ENCODE measurements at regions not wholly inside any gene's neighbourhood (a gene's known extent, or its start where the extent isn't known, plus 50 kb on each side); places are given as distances from the start of the nearest gene placed in this dataset.

GRCh38 chr15:72920551-72920950, 131.7 kb upstream of the NEO1 start:
- TF ChIP-seq POLR2A (IDR thresholded peaks at IDR 0.05): no peak
- TF ChIP-seq, protein P1, sequence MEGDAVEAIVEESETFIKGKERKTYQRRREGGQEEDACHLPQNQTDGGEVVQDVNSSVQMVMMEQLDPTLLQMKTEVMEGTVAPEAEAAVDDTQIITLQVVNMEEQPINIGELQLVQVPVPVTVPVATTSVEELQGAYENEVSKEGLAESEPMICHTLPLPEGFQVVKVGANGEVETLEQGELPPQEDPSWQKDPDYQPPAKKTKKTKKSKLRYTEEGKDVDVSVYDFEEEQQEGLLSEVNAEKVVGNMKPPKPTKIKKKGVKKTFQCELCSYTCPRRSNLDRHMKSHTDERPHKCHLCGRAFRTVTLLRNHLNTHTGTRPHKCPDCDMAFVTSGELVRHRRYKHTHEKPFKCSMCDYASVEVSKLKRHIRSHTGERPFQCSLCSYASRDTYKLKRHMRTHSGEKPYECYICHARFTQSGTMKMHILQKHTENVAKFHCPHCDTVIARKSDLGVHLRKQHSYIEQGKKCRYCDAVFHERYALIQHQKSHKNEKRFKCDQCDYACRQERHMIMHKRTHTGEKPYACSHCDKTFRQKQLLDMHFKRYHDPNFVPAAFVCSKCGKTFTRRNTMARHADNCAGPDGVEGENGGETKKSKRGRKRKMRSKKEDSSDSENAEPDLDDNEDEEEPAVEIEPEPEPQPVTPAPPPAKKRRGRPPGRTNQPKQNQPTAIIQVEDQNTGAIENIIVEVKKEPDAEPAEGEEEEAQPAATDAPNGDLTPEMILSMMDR (IDR thresholded peaks at IDR 0.05): no peak

Data from right lobe of liver (tissue), 4 donors.